HepG2 (cell line): ENCODE measurements at regions not wholly inside any gene's neighbourhood (a gene's known extent, or its start where the extent isn't known, plus 50 kb on each side); places are given as distances from the start of the nearest gene placed in this dataset.

Source experiments
- GABPA ChIP-seq, 2 experiments: IDR thresholded peaks; 2 replicates each; pipeline ENCODE4 v1.6.1; 2011 to 2016; ENCODE audit warnings: low read depth in 2 of 2, low read length in 1 of 2, missing biosample characterization in 1 of 2, missing genetic modification characterization in 1 of 2
- RFX5 ChIP-seq: IDR thresholded peaks from 2 replicates; pipeline ENCODE4 v1.6.1; 2011; ENCODE audit warnings: low read depth, low read length, improper control_type of control experiment
- YEATS4 ChIP-seq: sonication (generic); formaldehyde crosslinking; IDR thresholded peaks from 2 replicates; pipeline ENCODE4 v1.4.0; 2020; ENCODE audit warnings: missing genetic modification reagents, borderline replicate concordance
- TF ChIP-seq, protein P1 (sequence below): sonication (generic); formaldehyde crosslinking; IDR thresholded peaks from 2 replicates; pipeline ENCODE4 v1.5.0; 2020; ENCODE audit warnings: mild to moderate bottlenecking, missing genetic modification reagents, moderate library complexity

DNA sequence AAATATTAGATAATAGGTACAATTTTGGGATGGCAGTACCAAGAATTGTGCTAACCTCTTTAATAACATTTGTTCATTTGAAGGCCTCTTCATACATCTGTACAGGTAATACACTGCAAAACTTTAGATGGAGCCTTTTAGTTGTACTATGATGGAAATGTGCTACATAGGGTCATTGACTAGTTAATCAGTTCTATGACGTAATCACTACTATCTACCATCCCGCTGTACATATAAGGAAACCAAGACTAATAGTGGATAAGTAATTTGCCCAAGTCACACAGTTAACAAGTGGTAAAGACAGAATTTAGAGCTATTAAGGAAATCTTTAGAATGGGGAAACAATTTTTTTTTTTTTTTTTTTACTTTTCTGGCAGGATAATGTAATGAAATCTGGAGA lies 521.3 kb downstream of the TUSC7 start:
- TF ChIP-seq GABPA (IDR thresholded peaks at IDR 0.05; ENCODE audit: low read depth, low read length): no peak
- no peak for TF ChIP-seq GABPA (CRISPR knock-in tag; IDR thresholded peaks at IDR 0.05; ENCODE audit: low read depth)
- TF ChIP-seq YEATS4 (CRISPR knock-in tag): no peak
- TF ChIP-seq RFX5: no peak
- TF ChIP-seq, protein P1, sequence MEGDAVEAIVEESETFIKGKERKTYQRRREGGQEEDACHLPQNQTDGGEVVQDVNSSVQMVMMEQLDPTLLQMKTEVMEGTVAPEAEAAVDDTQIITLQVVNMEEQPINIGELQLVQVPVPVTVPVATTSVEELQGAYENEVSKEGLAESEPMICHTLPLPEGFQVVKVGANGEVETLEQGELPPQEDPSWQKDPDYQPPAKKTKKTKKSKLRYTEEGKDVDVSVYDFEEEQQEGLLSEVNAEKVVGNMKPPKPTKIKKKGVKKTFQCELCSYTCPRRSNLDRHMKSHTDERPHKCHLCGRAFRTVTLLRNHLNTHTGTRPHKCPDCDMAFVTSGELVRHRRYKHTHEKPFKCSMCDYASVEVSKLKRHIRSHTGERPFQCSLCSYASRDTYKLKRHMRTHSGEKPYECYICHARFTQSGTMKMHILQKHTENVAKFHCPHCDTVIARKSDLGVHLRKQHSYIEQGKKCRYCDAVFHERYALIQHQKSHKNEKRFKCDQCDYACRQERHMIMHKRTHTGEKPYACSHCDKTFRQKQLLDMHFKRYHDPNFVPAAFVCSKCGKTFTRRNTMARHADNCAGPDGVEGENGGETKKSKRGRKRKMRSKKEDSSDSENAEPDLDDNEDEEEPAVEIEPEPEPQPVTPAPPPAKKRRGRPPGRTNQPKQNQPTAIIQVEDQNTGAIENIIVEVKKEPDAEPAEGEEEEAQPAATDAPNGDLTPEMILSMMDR (CRISPR knock-in tag): no peak
